Right lobe of liver (tissue), 6 donors: ENCODE measurements at regions not wholly inside any gene's neighbourhood (a gene's known extent, or its start where the extent isn't known, plus 50 kb on each side); places are given as distances from the start of the nearest gene placed in this dataset.

Source experiments
- ATAC-seq, 4 donors: fragments of 200-7000 bp; cut with Tn5 transposase; one replicate each; pipeline ENCODE4 v1.9.1; 2020; ENCODE audit warnings: mild to moderate bottlenecking in 4 of 4, moderate library complexity in 4 of 4
- DNase-seq, 3 donors: peaks; one replicate each; pipeline ENCODE4 v3.0.0-alpha.2; 2020
- H3K27ac ChIP-seq, 3 donors: fragments of 200-600 bp; one replicate each; pipeline ENCODE4 v1.8.0; 2022
- H3K27me3 ChIP-seq, 2 donors: fragments of 200-600 bp; one replicate each; pipeline ENCODE4 v1.8.0; 2022
- H3K36me3 ChIP-seq, 4 donors: fragments of 200-600 bp; sonication (generic) in 1 of 4; one replicate each; pipeline versions ENCODE4 v1.5.1 to v1.8.0; 2017 to 2022; ENCODE audit warnings: control low read depth in 1 of 4
- H3K4me1 ChIP-seq, 4 donors: fragments of 200-600 bp; sonication (generic) in 1 of 4; one replicate each; pipeline versions ENCODE4 v1.5.1 to v1.8.0; 2017 to 2022; ENCODE audit warnings: control low read depth in 1 of 4
- H3K4me3 ChIP-seq, 3 donors: fragments of 200-600 bp; one replicate each; pipeline ENCODE4 v1.8.0; 2022
- H3K9me3 ChIP-seq, 4 donors: fragments of 200-600 bp; sonication (generic) in 1 of 4; one replicate each; pipeline versions ENCODE4 v1.5.1 to v1.8.0; 2017 to 2022; ENCODE audit warnings: control low read depth in 1 of 4
- CTCF ChIP-seq, 4 donors: fragments of 200-600 bp in 3 of 4; fragments of 450-650 bp in 1 of 4; IDR thresholded peaks; one replicate each; pipeline versions ENCODE4 v1.5.1 to v1.8.0; 2016 to 2022; ENCODE audit warnings: antibody characterized with exemption in 4 of 4, mild to moderate bottlenecking in 2 of 4
- POLR2A ChIP-seq: fragments of 450-650 bp; IDR thresholded peaks from one replicate; pipeline ENCODE4 v1.6.1; 2017; ENCODE audit warnings: antibody characterized with exemption, mild to moderate bottlenecking
- WGBS: methylation state at CpG from one replicate; pipeline ENCODE4 v1.1.6; 2018; ENCODE audit warnings: low coverage, low lambda C conversion rate; ENCODE audit not compliant: insufficient coverage; ENCODE audit errors: missing lambda C conversion rate; 5-methylcytosine and 5-hydroxymethylcytosine counted together
- intact Hi-C, 2 donors: fragments of 100-400 bp; cut with DNase I; formaldehyde crosslinking; loops; one replicate each; pipeline versions ENCODE4 v1.11.2 to v1.14.1; 2022
- donor health status: DM: no; HTN: yes; CAD: no.
- donor health status: DM: no; HTN: no; CAD: no.
- donor health status: DM: no; HTN: no; CAD: no.
- donor health status: DM: no; HTN: yes; CAD: no.
- donor health status: DM: no; HTN: yes; CAD: no.

- no peak overlapping the region for H3K27ac ChIP-seq
- no peaks in the 10 kb centered on the region for H3K27me3 ChIP-seq
- no peak for DNase-seq
- no peaks in the 10 kb centered on the region for H3K36me3 ChIP-seq
- TF ChIP-seq CTCF (IDR thresholded peaks at IDR 0.05) (no peak), POLR2A (no peak)
- H3K4me3 ChIP-seq = no peak overlapping the region
- H3K9me3 ChIP-seq = no peaks in the 10 kb centered on the region
- no peaks in the 10 kb centered on the region for H3K4me1 ChIP-seq
- intact Hi-C loops = no loop called here
- no peak for ATAC-seq
Measured at GRCh38 chr1:215453440-215453839, 113.7 kb upstream of the KCTD3 start.

GRCh38 chr1:215457213-215457612, 109.9 kb upstream of the KCTD3 start:
- no peak for ATAC-seq
- TF ChIP-seq POLR2A = no peak
- TF ChIP-seq CTCF (IDR thresholded peaks at IDR 0.05) = no peak
- no peak for DNase-seq
- Histone ChIP-seq H3K4me3 (no peak overlapping the region), H3K27ac (no peak overlapping the region), H3K9me3 (no peaks in the 10 kb centered on the region), H3K4me1 (no peaks in the 10 kb centered on the region), H3K36me3 (no peaks in the 10 kb centered on the region), H3K27me3 (no peaks in the 10 kb centered on the region)
- intact Hi-C loops = no loop called here
- 83% methylated on average over 2 of the region's 3 CpGs for WGBS

DNA sequence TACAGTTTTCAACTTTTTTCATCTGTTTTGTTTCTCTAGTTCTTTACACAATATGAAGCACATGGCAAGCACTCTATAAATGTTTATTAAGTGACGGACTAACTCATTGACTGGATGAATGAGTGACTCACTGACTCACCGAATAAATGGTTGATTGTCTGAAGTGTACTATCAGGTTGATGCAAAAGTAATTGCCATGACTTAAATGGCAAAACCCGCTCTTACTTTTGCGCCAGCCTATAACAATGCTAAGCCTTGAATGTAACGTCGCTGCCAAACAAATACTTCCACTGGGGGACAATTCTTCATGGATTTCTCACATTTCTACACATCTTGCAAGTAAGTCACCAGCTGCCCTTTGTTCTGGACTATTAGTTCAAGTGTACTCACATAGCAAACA, 109.0 kb upstream of the KCTD3 start:
- Histone ChIP-seq H3K9me3 (no peaks in the 10 kb centered on the region), H3K36me3 (no peaks in the 10 kb centered on the region), H3K4me3 (no peak overlapping the region), H3K27ac (no peak overlapping the region), H3K27me3 (no peaks in the 10 kb centered on the region), H3K4me1 (no peaks in the 10 kb centered on the region)
- ATAC-seq (no peak), DNase-seq (no peak)
- intact Hi-C loops = no loop called here
- 62% methylated on average over 6 of the region's 6 CpGs for WGBS
- no peak for TF ChIP-seq CTCF (IDR thresholded peaks at IDR 0.05)
- TF ChIP-seq POLR2A = no peak

DNA sequence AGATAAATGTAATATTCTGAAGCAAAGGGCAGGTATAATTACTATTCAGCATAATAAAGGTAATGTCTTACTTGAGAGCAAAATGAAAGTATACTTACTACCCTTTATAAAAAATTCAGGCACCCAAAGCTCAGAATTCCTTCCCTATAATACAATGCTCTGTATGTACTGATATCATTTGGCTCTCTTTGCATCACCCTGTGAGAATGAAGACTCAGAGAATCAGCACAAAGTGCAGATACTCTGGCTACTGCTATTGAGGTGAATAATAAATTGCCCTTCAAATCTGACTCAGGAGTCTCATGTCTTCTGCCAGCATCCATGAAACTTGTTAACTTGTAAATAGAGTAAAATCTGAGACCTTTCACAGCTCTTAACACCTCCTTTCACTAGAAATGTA, 108.5 kb upstream of the KCTD3 start:
- H3K27ac ChIP-seq = no peak overlapping the region
- H3K4me3 ChIP-seq = no peak overlapping the region
- no peaks in the 10 kb centered on the region for H3K27me3 ChIP-seq
- H3K4me1 ChIP-seq = no peaks in the 10 kb centered on the region
- ATAC-seq (no peak), DNase-seq (no peak)
- intact Hi-C loops = no loop called here
- H3K36me3 ChIP-seq = no peaks in the 10 kb centered on the region
- no peaks in the 10 kb centered on the region for H3K9me3 ChIP-seq
- TF ChIP-seq POLR2A = no peak
- TF ChIP-seq CTCF (IDR thresholded peaks at IDR 0.05) = no peak

GRCh38 chr1:215459136-215459535, 108.0 kb upstream of the KCTD3 start:
- Histone ChIP-seq H3K27ac (no peak overlapping the region), H3K27me3 (no peaks in the 10 kb centered on the region), H3K4me3 (no peak overlapping the region), H3K36me3 (no peaks in the 10 kb centered on the region), H3K4me1 (no peaks in the 10 kb centered on the region), H3K9me3 (no peaks in the 10 kb centered on the region)
- TF ChIP-seq CTCF (IDR thresholded peaks at IDR 0.05) = no peak
- TF ChIP-seq POLR2A = no peak
- ATAC-seq (no peak), DNase-seq (no peak)
- intact Hi-C loops = no loop called here
- 40% methylated on average over 2 of the region's 2 CpGs for WGBS
